Sigmoid colon (tissue), 4 donors: ENCODE measurements at regions not wholly inside any gene's neighbourhood (a gene's known extent, or its start where the extent isn't known, plus 50 kb on each side); places are given as distances from the start of the nearest gene placed in this dataset.

Experiments
- CTCF ChIP-seq, 4 experiments: fragments of 450-650 bp in 3 of 4; fragments of 200-600 bp in 1 of 4; IDR thresholded peaks; one replicate each; pipeline ENCODE4 v1.5.1; 2016 to 2019; ENCODE audit warnings: antibody characterized with exemption in 4 of 4, mild to moderate bottlenecking in 3 of 4, moderate library complexity in 2 of 4
- POLR2A ChIP-seq, 2 donors: fragments of 450-650 bp; IDR thresholded peaks; one replicate each; pipeline ENCODE4 v1.6.1; 2016; ENCODE audit warnings: antibody characterized with exemption in 2 of 2, mild to moderate bottlenecking in 2 of 2, moderate library complexity in 2 of 2
- POLR2AphosphoS5 ChIP-seq, 4 donors: sonication (generic); formaldehyde crosslinking; IDR thresholded peaks; one replicate each; pipeline ENCODE4 v1.6.1; 2017; ENCODE audit warnings: antibody characterized with exemption in 4 of 4

- TF ChIP-seq POLR2A (IDR thresholded peaks at IDR 0.05) (no peak), CTCF (IDR thresholded peaks at IDR 0.05) (no peak), POLR2AphosphoS5 (IDR thresholded peaks at IDR 0.05) (no peak)
These were observed 61.2 kb upstream of the VASH1 start for GRCh38 chr14:76699939-76700590.
